ENCODE measurements at regions not wholly inside any gene's neighbourhood (a gene's known extent, or its start where the extent isn't known, plus 50 kb on each side); places are given as distances from the start of the nearest gene placed in this dataset.

GRCh38 chr1:224545571-224545970 lies 70.5 kb upstream of the CNIH3 start:
- no peak for TF ChIP-seq CTCF (IDR thresholded peaks at IDR 0.05)
- no peak for TF ChIP-seq POLR2A (IDR thresholded peaks at IDR 0.05)
- no peak for TF ChIP-seq POLR2AphosphoS5 (IDR thresholded peaks at IDR 0.05)
- no peak for TF ChIP-seq EP300 (IDR thresholded peaks at IDR 0.05; ENCODE audit: low read depth)

Measured in transverse colon (tissue), 4 donors.